HG02759 (cell line): ENCODE measurements at regions not wholly inside any gene's neighbourhood (a gene's known extent, or its start where the extent isn't known, plus 50 kb on each side); places are given as distances from the start of the nearest gene placed in this dataset.
"Not testable (repeated sequence)": the region's sequence is repeated elsewhere in the genome, so short reads cannot be mapped to it uniquely, and the experiment has no call there.

ENCODE experiments used
- ATAC-seq: cut with Tn5 transposase; IDR thresholded peaks from one replicate; pipeline ENCODE4 v1.9.1; 2021; ENCODE audit warnings: mild to moderate bottlenecking, moderate library complexity; ENCODE audit not compliant: unreplicated experiment

- ATAC-seq: no peak
These were observed 147.7 kb downstream of the CD47 start for GRCh38 chr3:107942951-107943749.

GRCh38 chr3:107942244-107942643 is 148.6 kb downstream of the CD47 start:
- no peak for ATAC-seq

- ATAC-seq: no peak
These were observed 151.0 kb downstream of the CD47 start for GRCh38 chr3:107939691-107940442.

GRCh38 chr3:107938143-107938542 is 152.7 kb downstream of the CD47 start:
- ATAC-seq: no peak

GRCh38 chr3:107934808-107935207 is 156.0 kb downstream of the CD47 start:
- no peak for ATAC-seq

GRCh38 chr3:107933450-107933849 is 157.4 kb downstream of the CD47 start:
- ATAC-seq: no peak

GRCh38 chr3:107931326-107931725 is 159.5 kb downstream of the CD47 start:
- no peak for ATAC-seq

- ATAC-seq: no peak
These were observed 161.7 kb downstream of the CD47 start for GRCh38 chr3:107929088-107929487.

- ATAC-seq: peak; percentile 31
These were observed 162.8 kb downstream of the CD47 start for GRCh38 chr3:107928084-107928445.

GRCh38 chr3:107927361-107928083 is 163.3 kb downstream of the CD47 start:
- peak; percentile 97 for ATAC-seq

- no peak for ATAC-seq
These were observed 165.0 kb downstream of the CD47 start for GRCh38 chr3:107925851-107926250.

GRCh38 chr3:107921038-107921437 is 169.8 kb downstream of the CD47 start:
- no peak for ATAC-seq

GRCh38 chr3:107920538-107920937 is 170.3 kb downstream of the CD47 start:
- ATAC-seq: no peak

- ATAC-seq: no peak
These were observed 171.6 kb downstream of the CD47 start for GRCh38 chr3:107919239-107919638.

- no peak for ATAC-seq
These were observed 174.7 kb downstream of the CD47 start for GRCh38 chr3:107916171-107916570.

GRCh38 chr3:107915706-107916105 is 175.1 kb downstream of the CD47 start:
- no peak for ATAC-seq

- no peak for ATAC-seq
These were observed 177.1 kb downstream of the CD47 start for GRCh38 chr3:107913701-107914100.

- ATAC-seq: no peak
These were observed 179.4 kb downstream of the CD47 start for GRCh38 chr3:107911337-107912000.

- peak; percentile 97 for ATAC-seq
These were observed 180.0 kb downstream of the CD47 start for GRCh38 chr3:107910713-107911259.

GRCh38 chr3:107909583-107909982 is 181.2 kb downstream of the CD47 start:
- not testable (repeated sequence) for ATAC-seq

- no peak for ATAC-seq
These were observed 182.8 kb downstream of the CD47 start for GRCh38 chr3:107907996-107908395.
